DND-41 (cell line): ENCODE measurements at regions not wholly inside any gene's neighbourhood (a gene's known extent, or its start where the extent isn't known, plus 50 kb on each side); places are given as distances from the start of the nearest gene placed in this dataset.

Source experiments
- ATAC-seq: fragments of 200-7000 bp; cut with Tn5 transposase; 3 replicates; pipeline ENCODE4 v1.9.1; 2021; ENCODE audit warnings: low read depth; ENCODE audit not compliant: insufficient read depth
- DNase-seq: peaks from one replicate; pipeline ENCODE4 v3.0.0-alpha.2; 2020
- H2AFZ ChIP-seq: 2 replicates; pipeline ENCODE4 v1.6.0; 2012; ENCODE audit warnings: low read depth, low read length
- H3K27ac ChIP-seq: 2 replicates; pipeline ENCODE4 v1.5.1; 2012; ENCODE audit warnings: low read length, inconsistent platforms
- H3K27me3 ChIP-seq: fragments of 200-600 bp; sonication (generic); 2 replicates; pipeline ENCODE4 v1.6.0; 2012; ENCODE audit warnings: low read length, mild to moderate bottlenecking, inconsistent platforms; ENCODE audit not compliant: insufficient read depth, poor library complexity
- H3K36me3 ChIP-seq: 2 replicates; pipeline ENCODE4 v1.5.1; 2012; ENCODE audit warnings: low read length, inconsistent platforms; ENCODE audit not compliant: insufficient read depth
- H3K4me1 ChIP-seq: 2 replicates; pipeline ENCODE4 v1.5.1; 2012; ENCODE audit warnings: mild to moderate bottlenecking, low read length; ENCODE audit not compliant: insufficient read depth
- H3K4me2 ChIP-seq: 2 replicates; pipeline ENCODE4 v1.6.0; 2012; ENCODE audit warnings: mild to moderate bottlenecking, moderate library complexity, low read length, inconsistent platforms; ENCODE audit not compliant: insufficient read depth
- H3K4me3 ChIP-seq, 2 experiments: fragments of 200-600 bp in 1 of 2; shearing (Covaris generic) in 1 of 2; 2 replicates each; pipeline ENCODE4 v1.5.1; 2012 to 2016; ENCODE audit warnings: inconsistent platforms in 2 of 2, low read length in 2 of 2, mild to moderate bottlenecking in 2 of 2, low read depth in 1 of 2, moderate library complexity in 1 of 2
- H3K79me2 ChIP-seq: 2 replicates; pipeline ENCODE4 v1.6.0; 2012; ENCODE audit warnings: low read length, inconsistent platforms; ENCODE audit not compliant: insufficient read depth
- H3K9ac ChIP-seq: 2 replicates; pipeline ENCODE4 v1.6.0; 2012; ENCODE audit warnings: low read depth, mild to moderate bottlenecking, inconsistent platforms, low read length, moderate library complexity
- H3K9me3 ChIP-seq: 2 replicates; pipeline ENCODE4 v1.5.1; 2012; ENCODE audit warnings: low read length, moderate library complexity, mild to moderate bottlenecking, inconsistent platforms; ENCODE audit not compliant: insufficient read depth, severe bottlenecking
- H4K20me1 ChIP-seq: 2 replicates; pipeline ENCODE4 v1.6.0; 2012; ENCODE audit warnings: low read length; ENCODE audit not compliant: insufficient read depth
- CTCF ChIP-seq: IDR thresholded peaks from 2 replicates; pipeline ENCODE4 v1.5.1; 2012; ENCODE audit warnings: borderline replicate concordance, low read length, moderate library complexity, mild to moderate bottlenecking; ENCODE audit not compliant: poor library complexity, severe bottlenecking; ENCODE audit errors: extremely low read depth
- EZH2 ChIP-seq: IDR thresholded peaks from 3 replicates; pipeline ENCODE4 v1.6.1; 2012; ENCODE audit warnings: borderline replicate concordance, low read depth, mild to moderate bottlenecking, moderate library complexity, low read length, inconsistent platforms; ENCODE audit not compliant: severe bottlenecking

- DNase-seq (no peak), ATAC-seq (no peak)
- no peak overlapping the region for H3K4me3 ChIP-seq
- H3K9me3 ChIP-seq = no peaks in the 10 kb centered on the region
- H3K79me2 ChIP-seq = no peaks in the 10 kb centered on the region
- H3K4me1 ChIP-seq = no peaks in the 10 kb centered on the region
- no peaks in the 10 kb centered on the region for H3K36me3 ChIP-seq
- no peak overlapping the region for H3K4me2 ChIP-seq
- H3K9ac ChIP-seq = no peak overlapping the region
- no peak overlapping the region for H2AFZ ChIP-seq
- TF ChIP-seq EZH2 = no peak
- TF ChIP-seq CTCF = no peak
- no peaks in the 10 kb centered on the region for H3K27me3 ChIP-seq
- no peaks in the 10 kb centered on the region for H4K20me1 ChIP-seq
- no peak overlapping the region for H3K27ac ChIP-seq
Measured at GRCh38 chr5:93054424-93055163, 526.4 kb downstream of the NR2F1-AS1 start.

GRCh38 chr5:93053825-93054224, 527.2 kb downstream of the NR2F1-AS1 start:
- DNase-seq (no peak), ATAC-seq (no peak)
- Histone ChIP-seq H3K4me3 (no peak overlapping the region), H3K79me2 (no peaks in the 10 kb centered on the region), H4K20me1 (no peaks in the 10 kb centered on the region), H3K36me3 (no peaks in the 10 kb centered on the region), H3K4me1 (no peaks in the 10 kb centered on the region), H2AFZ (no peak overlapping the region), H3K9me3 (no peaks in the 10 kb centered on the region), H3K4me2 (no peak overlapping the region), H3K9ac (no peak overlapping the region), H3K27ac (no peak overlapping the region), H3K27me3 (no peaks in the 10 kb centered on the region)
- TF ChIP-seq EZH2 (no peak), CTCF (no peak)

- no peaks in the 10 kb centered on the region for H3K9me3 ChIP-seq
- no peak overlapping the region for H3K9ac ChIP-seq
- H2AFZ ChIP-seq = no peak overlapping the region
- no peaks in the 10 kb centered on the region for H3K4me1 ChIP-seq
- H3K27ac ChIP-seq = no peak overlapping the region
- no peaks in the 10 kb centered on the region for H4K20me1 ChIP-seq
- no peak for DNase-seq
- H3K79me2 ChIP-seq = no peaks in the 10 kb centered on the region
- H3K4me3 ChIP-seq = no peak overlapping the region
- ATAC-seq = no peak
- H3K36me3 ChIP-seq = no peaks in the 10 kb centered on the region
- H3K27me3 ChIP-seq = no peaks in the 10 kb centered on the region
- no peak overlapping the region for H3K4me2 ChIP-seq
- TF ChIP-seq EZH2 = no peak
- TF ChIP-seq CTCF = no peak
Measured at GRCh38 chr5:93048858-93049257, 532.2 kb downstream of the NR2F1-AS1 start.
